GM21447 (cell line): ENCODE measurements at regions not wholly inside any gene's neighbourhood (a gene's known extent, or its start where the extent isn't known, plus 50 kb on each side); places are given as distances from the start of the nearest gene placed in this dataset.

Source experiments
- ATAC-seq: cut with Tn5 transposase; IDR thresholded peaks from one replicate; pipeline ENCODE4 v1.9.1; 2021; ENCODE audit not compliant: unreplicated experiment

DNA sequence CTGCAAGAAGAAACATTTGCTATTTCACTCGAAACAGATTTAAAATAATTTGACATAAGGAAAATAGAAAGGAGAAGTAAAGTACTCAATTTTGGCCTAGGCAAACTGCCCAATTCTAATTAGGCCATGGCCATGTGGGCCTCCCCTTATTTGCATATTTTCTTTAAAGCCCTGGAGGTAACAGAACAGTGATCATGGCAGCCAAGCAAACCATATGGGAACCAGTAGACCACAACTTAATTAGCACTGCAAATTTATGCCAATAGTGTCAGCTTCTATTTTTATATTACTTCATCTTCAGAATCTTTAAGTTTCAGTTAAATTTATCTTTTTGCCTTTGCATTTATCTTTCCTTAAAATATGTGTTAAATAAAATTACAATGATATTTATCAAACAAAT is 63.3 kb upstream of the THSD7A start:
- ATAC-seq: no peak

DNA sequence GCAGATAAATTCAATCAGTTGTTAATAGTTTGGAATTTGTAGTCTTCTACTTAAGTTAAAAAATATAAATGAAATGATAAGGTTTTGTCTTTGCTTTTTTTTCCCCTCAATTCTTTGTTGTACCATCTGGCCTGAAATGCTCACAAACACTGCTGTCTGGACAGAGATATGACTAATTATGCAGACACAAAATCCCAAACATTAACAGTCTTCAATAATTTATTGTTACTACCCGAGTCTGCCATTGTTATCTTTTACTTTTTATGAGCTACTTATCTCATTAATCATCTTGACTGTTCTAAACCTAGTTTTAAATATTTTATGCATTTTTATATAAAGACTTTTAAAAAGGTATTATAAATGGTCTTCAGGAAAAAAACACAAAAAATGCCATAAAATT is 64.7 kb upstream of the THSD7A start:
- ATAC-seq: no peak

DNA sequence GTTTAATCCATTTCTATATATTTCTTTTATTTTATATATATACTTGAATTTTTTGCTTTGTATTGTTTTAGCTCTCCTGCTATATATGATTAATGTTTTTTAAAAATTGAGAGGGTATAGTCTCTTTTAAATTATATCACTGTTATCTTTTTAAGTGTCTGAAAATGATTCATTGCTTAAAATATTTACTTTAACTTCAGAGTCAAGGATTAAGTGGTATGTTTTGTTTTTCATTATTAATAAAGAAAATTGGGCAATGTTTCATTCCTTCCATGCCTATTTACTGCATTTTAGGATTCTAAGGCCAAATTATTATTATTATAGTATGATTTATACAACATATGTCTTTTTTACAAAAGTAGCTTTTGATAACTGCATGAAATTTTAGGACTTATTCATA is 67.2 kb upstream of the THSD7A start:
- ATAC-seq: no peak

DNA sequence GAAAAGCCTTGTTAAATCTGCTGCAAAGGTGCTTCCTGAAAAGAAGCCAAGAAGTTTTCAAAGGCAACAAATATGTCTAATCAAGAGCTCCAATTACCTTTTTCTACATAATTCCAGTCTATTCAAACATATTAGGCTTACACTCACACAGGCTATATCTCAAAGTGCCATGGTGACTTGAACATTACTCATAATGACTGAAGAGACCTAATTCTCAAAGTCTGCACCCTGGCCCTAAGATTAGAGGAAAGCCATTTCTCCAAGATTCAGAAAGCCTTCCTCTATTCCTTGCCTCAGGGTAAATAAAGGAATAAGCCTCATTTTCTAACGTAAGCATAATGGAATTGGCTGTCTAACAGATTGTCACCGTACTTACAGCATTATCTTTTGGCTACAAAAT is 78.3 kb upstream of the THSD7A start:
- no peak for ATAC-seq

DNA sequence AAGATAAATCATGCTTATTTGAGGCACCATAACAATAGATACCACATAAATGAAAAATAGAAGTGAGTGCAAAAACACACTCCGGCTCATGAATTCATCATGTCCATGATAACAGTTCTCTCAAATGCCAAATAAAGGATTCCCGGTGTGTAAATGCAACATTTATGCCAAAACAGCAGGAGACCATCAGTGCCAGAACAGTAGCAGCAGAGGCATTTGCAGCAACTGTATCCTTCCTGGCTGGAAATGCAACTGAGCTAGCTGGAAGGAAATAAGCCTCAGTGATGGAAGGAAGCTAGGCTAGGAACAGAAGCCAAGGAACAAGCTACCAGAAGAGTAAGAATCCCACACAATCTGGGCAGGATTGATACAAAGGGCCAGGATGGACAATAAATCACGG is 79.9 kb upstream of the THSD7A start:
- ATAC-seq: no peak

DNA sequence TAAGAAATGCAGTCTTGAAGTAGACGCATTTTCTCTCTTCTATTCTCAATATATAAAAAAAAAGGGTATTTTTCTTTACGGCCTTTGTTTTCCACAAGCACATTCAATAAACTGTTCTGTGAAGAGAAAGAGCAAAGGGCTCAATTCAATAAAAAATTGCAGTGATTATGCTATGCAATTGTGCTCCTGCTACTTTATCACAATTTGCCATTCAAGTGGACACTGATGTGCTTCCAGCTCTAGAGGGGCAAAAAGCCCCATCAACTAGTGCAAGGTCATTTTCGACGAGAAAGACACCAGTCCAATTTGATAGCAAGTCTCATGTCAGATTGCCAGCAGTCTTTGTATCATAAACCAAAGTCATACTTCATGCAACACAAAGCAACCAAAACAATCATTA is 82.6 kb upstream of the THSD7A start:
- no peak for ATAC-seq

DNA sequence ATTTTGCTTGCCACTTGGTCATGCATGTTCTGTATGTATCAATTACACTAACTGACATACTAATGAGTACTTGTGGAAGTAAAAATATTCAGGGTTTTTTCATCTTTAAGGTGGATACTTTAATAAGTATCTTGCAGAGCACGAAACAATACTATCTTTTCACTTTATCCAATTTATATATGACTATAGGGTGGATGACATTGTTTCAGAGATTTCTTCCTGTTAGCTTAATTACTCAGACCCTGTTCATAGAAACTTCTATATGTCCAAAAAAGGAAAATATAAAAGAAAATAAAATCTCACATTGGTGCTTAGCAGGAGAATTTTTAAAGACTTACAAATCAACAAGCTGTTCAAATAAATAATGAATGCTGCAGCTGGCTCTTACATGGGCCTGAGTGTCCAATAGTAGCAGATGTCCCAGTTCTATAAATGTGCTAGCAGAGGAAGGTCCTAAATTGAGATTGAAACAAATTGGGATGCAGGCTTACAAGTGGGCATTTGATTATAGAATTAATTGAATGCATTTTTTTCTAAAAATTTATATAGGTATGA is 91.5 kb upstream of the THSD7A start:
- no peak for ATAC-seq

DNA sequence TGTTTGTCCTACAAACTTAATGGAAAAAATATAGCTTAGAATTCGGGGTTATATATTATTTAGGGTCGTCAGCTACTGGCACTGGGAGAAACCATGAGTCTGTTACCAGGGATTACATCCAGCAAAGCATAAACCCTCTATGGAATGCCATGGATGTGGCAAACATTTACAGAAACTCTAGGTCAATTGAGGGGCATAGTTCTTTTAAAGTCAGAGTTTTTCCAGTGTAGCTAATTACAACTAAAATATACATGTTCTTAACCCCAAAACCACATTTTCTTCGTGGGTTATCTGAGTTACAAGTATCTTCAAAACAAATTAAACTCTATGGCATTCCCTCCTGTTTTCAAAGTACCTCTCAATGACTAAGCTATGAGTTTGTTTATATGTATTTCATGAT is 99.3 kb upstream of the THSD7A start:
- no peak for ATAC-seq

DNA sequence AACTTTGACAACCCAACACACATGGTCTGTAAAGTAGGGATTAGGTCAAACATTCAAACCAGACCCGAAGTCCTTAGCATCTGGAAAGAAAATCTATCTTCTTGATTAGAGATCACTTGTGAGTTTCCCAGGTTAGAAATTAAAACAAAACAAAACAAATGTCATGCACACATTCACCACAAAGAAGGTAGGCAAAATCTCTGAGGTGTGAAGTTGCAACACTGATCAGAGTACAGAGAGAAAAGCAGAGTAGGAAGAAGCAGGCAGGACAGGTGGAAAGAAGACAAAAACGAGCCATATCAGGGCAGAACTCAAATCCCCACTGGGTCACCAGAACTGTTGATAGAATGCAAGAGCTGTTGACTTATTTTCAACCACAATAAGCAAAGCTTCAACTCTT is 102.8 kb upstream of the THSD7A start:
- ATAC-seq: no peak

DNA sequence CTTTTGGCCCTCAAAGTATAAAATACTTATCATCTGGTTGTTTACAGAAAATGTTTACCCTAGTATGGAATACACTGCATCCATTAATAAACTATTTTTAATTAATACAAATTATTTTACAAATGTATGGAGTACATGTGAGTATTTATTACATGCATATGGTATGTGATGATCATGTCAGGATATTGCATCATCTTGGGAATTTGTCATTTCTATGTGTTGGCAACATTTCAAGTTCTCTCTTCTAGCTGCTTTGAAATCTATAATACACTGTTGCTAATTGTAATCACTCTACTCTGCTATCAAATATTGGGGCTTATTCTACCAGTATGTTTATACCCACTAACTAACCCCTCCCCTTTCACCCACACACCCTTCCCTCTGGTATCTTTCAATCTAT is 103.9 kb upstream of the THSD7A start:
- no peak for ATAC-seq

DNA sequence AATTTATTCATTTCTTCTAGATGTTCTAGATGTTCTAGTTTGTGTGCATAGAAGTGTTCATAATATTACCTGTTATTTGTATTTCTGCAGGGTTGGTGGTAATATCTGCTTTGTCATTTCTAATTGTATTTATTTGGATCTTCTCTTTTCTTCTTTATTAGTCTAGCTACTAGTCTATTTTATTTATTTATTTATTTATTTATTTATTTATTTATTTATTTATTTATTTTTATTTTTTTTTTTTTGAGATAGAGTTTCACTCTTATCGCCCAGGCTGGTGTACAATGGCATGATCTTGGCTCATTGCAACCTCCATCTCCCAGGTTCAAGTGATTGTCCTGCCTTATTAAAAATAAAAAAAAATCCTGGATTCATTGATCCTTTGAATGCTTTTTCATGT is 114.8 kb upstream of the THSD7A start:
- no peak for ATAC-seq

DNA sequence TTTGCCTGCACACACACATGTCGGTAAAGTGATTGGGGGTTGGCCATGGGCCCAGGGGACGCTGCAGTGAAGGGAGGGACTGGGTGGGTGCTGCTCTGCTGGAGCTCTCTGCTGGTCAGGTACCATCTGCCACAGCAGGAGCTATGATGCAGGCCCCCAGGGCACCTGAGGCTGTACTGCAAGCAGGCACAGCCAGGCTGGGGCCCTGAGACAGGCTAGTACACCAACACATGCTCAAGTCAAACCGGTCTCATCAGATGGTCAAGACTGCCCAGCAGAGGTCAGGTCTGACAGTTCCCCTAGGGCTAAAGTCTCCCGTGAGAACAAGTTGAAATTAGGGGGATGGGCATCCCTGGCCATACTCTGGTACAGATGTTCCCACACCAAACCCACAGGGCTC is 118.3 kb upstream of the THSD7A start:
- no peak for ATAC-seq

DNA sequence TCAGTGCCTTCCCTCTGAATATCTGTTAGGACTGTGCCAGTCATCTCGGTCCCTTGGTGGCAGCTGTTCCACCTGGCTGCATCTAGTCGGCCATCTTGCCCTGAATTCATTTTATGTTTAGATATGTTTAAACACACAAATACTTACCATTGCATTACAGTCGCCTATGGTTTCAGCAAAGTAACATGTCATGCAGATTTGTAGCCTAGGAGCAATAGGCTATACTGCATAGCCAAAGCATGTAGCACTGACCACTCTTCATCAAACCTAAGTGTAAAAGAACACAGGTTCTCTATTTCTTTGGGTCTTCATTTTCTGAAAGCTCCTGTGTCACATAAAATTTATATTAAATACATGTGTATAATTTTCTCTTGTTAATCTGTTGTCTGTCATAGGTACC is 118.9 kb upstream of the THSD7A start:
- no peak for ATAC-seq

DNA sequence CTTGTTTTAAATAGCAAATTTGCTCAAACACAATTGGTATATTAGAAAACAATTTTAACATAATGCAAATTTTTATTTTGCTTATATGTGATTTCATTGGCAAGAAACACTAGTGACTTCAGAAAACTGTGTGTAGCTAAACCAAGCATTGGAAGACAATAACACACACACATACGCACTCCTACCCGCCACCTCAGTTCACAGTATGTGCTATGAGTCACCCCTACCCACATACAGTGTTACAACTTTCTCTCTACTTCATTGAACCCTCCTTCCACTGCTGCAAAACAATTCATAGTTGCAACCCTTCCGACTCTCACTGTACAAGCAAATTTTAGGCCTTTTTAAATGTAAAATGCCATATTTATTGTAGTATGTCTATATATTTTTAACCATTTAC is 119.9 kb upstream of the THSD7A start:
- ATAC-seq: no peak

DNA sequence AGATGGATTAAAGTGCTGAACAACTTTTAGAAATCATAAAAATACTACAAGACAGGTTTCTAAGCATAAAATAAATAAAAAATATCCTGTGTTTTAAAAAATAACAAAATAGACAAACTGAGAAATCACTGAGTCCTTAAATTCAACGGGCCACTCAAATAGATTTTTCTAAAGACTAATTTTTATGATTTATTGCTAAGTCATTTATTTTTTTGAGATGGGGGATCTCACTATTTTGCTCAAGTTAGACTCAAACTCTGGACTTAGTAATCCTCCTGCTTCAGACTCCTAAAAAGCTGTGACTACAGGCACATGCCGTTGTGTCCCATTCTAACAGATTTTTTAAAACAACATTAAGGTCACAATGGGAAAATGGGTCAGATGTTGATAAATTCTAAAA is 121.0 kb upstream of the THSD7A start:
- ATAC-seq: no peak

DNA sequence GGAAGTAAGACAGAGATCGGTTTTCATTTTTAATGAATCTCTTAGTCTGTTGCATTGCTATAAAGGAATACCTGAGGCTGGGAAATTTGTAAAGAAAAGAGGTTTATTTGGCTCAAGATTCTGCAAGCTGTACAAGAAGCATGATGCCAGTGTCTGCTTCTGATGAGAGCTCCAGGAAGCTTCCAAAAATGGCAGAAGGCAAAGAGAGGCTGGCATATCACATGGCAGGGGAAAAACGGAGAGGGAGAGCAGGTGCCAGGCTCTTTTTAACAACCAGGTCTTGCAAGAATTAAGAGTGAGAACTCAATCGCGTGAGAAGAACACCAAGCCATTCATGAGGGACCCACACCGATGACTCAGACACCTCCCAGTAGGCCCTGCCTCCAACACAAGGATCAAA is 125.0 kb upstream of the THSD7A start:
- ATAC-seq: no peak

DNA sequence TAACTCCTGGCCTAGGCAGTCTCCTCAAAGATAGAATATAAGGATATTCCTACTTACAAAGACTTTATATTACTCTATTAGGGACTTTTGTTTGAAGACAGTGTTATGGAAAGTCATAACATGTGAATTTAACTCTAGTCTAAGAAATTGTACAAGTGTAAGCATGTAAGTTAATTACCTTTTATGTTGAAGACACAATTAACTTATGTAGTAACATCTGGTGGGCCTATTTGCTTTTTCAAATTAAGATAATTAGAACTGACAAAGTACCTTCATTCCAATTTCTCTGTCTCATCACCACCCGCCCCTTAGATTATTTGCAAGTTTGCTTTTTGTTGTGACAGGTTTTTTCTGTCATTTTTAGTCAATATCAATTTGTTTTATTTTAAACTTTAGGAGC is 126.0 kb upstream of the THSD7A start:
- no peak for ATAC-seq

DNA sequence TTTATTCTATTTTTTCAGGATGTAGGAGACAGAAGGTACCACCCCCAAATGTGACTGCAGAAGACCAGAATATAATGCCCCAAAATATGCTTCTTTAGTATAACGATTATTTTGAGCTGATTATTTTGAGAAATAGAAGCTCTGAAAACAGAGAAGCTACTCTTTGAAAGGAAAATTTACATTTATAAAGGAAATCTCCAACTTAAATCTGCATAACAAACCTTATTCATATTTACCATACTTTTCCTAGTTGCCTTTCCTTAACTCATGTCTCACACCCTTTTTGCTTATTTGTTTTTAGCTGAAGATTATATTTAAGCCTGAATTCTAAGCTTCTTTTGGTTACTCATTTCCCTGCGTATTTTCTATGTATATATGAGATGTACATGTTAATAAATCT is 127.1 kb upstream of the THSD7A start:
- ATAC-seq: no peak

DNA sequence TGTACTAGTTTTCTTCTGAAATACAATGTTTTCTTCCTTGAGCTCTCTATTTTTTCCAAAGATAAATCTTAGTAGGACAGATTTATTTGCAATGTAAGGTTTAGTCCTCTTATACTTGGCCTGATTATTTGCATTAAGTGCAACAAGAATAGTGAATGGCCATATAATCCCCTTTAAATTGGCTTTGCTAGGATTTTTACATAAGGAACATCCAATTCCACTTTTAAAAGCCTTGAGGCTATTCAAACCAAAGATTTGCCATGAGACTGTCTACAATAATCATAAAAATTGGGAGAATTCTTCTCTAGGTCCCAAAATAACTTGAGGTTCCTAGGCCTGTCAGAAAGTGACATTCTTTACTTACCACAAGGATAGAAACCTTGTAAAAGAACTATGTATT is 128.6 kb upstream of the THSD7A start:
- no peak for ATAC-seq

DNA sequence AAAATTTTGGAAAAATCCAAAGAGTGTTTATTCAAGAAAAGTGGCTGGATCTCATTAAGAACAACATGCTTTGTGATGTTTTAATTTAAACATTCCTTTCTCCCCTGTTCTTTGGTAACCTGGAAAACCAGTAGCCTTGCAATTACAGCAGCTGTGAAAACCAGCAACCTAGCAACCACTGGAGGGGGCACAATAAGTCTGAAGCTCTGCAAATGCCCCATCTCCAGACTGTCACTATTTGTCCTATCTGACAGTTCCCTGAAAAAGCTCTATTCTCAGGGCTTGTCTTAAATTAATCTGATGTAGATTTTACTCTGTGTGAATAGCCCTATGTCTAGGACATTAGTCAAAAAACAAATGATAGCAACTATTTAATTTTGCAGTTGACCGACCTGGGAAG is 137.6 kb upstream of the THSD7A start:
- ATAC-seq: no peak

DNA sequence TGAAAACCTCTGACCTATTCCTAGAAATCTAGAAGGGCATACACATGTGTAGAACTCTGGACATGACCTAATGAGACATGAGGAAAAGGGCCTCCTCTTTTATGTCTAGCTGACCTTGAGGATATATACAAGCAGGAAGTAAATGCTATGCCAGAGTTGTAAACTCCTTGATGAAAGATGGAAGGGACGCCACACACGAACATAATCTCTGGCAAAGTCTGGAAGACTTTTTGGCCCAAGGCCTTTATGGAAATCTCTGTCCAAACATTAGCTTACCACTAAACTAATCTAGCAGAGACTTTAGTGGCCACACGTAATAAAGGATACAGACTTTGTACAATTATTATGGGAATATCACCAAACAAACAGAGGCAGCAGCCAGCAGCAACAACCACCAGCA is 138.1 kb upstream of the THSD7A start:
- ATAC-seq: no peak

DNA sequence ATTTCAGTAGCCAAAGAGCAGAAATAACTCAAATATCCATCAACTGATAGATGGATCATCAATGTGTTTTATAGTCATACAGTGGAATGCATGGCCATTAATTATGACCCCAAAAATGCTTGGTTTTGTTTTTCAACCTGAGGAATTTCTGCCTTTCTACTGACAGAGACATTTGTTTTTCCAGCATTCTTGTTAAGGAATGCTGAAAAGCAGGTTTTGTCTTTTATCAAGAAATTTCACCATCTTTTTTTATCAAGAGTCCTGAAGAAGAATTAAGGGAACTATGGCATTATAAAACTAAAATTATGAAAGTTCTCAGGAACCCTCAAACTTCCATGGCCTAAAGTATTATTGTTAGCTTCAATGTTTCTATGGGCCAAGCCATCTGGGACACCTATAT is 153.4 kb upstream of the THSD7A start:
- ATAC-seq: no peak

DNA sequence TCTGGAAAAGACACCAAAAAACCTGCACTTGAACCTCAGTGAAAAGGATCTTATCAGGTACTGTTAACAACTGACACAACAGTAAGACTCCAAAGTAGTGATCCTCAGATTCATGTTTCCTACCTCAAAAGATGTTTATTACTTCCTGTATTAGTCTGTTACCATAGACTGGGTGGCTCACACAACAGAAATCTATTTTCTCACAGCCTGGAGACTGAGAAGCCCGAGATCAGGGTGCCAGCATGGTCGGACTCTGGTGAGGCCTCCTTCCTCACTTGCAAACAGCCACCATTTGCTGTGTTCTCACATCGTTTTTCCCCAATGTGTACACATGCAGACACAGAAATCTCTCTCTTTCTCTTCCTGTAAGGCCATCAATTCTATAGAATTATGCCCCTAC is 154.0 kb upstream of the THSD7A start:
- no peak for ATAC-seq

DNA sequence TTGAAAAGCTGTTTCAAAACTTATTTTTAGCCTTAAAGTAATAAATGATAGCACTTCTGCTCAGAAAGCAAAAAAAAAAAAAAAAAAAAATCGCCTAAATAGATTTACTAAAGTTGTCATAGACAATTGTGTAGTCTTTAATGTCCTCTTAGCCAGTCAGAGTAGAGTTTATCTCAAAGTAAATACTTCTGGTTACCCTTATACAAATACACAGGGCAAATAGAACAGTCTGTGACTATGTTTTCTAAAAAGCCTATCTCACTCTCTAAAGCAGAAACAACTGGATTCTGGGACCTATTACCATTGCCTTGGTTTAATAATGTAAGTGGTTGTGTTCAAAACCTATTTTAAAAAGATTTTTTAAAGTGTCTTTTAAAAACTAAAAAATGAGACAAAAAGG is 156.2 kb upstream of the THSD7A start:
- no peak for ATAC-seq
